Prostate gland (tissue), 2 donors: ENCODE measurements at regions not wholly inside any gene's neighbourhood (a gene's known extent, or its start where the extent isn't known, plus 50 kb on each side); places are given as distances from the start of the nearest gene placed in this dataset.

Experiments used
- POLR2A ChIP-seq: fragments of 450-650 bp; IDR thresholded peaks from one replicate; pipeline ENCODE4 v1.6.1; 2016; ENCODE audit warnings: antibody characterized with exemption, mild to moderate bottlenecking
- TF ChIP-seq, protein P1 (sequence below), 4 experiments: fragments of 200-600 bp in 2 of 4; fragments of 450-650 bp in 2 of 4; sonication (generic) in 2 of 4; IDR thresholded peaks; 1 replicate in 3 of 4; 2 replicates in 1 of 4; pipeline ENCODE4 v1.5.1; 2016 to 2019; ENCODE audit warnings: antibody characterized with exemption in 4 of 4, mild to moderate bottlenecking in 2 of 4, moderate library complexity in 2 of 4

DNA sequence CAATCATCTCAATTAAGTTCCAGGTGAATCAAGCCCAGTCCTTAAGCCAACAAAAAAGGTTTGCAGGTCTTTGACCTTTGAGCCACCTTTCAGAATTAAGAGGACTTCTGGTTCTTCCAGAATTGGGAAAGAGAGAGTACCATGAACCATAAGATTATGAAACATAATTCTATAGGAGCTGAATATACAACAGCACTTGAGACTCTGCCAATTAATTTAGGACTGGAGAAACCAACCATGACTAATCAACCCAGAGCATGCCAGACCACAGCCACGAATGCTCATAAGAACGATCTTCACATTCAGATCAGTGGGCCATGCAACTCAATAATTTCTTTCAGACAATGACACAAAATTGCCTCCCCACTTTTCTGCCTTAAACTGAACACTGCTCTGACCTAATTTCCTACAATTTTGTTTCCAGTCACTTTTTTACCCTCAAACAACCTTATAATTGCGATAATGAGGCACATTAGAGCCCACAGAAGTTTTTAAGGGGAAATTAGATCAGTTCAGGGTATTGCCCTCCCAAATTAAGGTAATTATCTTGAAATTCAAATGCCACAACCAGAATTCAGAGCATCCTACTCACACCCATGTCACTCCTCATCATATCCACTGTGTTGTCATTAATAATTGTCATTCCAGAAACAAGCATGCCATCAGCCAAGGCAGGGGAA, 213.4 kb downstream of the ATPSCKMT start:
- TF ChIP-seq, protein P1, sequence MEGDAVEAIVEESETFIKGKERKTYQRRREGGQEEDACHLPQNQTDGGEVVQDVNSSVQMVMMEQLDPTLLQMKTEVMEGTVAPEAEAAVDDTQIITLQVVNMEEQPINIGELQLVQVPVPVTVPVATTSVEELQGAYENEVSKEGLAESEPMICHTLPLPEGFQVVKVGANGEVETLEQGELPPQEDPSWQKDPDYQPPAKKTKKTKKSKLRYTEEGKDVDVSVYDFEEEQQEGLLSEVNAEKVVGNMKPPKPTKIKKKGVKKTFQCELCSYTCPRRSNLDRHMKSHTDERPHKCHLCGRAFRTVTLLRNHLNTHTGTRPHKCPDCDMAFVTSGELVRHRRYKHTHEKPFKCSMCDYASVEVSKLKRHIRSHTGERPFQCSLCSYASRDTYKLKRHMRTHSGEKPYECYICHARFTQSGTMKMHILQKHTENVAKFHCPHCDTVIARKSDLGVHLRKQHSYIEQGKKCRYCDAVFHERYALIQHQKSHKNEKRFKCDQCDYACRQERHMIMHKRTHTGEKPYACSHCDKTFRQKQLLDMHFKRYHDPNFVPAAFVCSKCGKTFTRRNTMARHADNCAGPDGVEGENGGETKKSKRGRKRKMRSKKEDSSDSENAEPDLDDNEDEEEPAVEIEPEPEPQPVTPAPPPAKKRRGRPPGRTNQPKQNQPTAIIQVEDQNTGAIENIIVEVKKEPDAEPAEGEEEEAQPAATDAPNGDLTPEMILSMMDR (IDR thresholded peaks at IDR 0.05): no peak
- TF ChIP-seq POLR2A: no peak
